PC-9 (cell line): ENCODE measurements at regions not wholly inside any gene's neighbourhood (a gene's known extent, or its start where the extent isn't known, plus 50 kb on each side); places are given as distances from the start of the nearest gene placed in this dataset.

Experiments used
- BruUV-seq: library from RNA; stranded (reverse); fragments of 400-500 nt; replicated peaks from 2 replicates; lab custom pipeline; 2021; lab: Mats Ljungman, UMichigan
- CTCF ChIA-PET: fragments of 300-600 bp; sonication (Branson Sonifier 250); formaldehyde crosslinking; loops from one replicate; lab custom pipeline; 2022; ENCODE audit warnings: antibody characterized with exemption; lab: Charles Lee
- POLR2A ChIA-PET: fragments of 300-600 bp; sonication (Branson Sonifier 250); formaldehyde crosslinking; loops from one replicate; lab custom pipeline; 2022; ENCODE audit warnings: antibody characterized with exemption; ENCODE audit not compliant: unreplicated experiment; lab: Charles Lee
- DNase-seq, 2 experiments: peaks; one replicate each; pipeline versions ENCODE4 v3.0.0 to v3.0.0-alpha.2; 2015 to 2022; ENCODE audit warnings: mixed read lengths in 1 of 2
- H2AFZ ChIP-seq: fragments of 200-600 bp; sonication (generic); 2 replicates; pipeline ENCODE4 v1.8.1; 2017; ENCODE audit warnings: antibody characterized with exemption
- H3F3A ChIP-seq: fragments of 200-600 bp; sonication (generic); 2 replicates; pipeline ENCODE4 v1.8.1; 2017; ENCODE audit warnings: antibody characterized with exemption, mild to moderate bottlenecking, low read depth; ENCODE audit not compliant: insufficient read depth
- H3K27ac ChIP-seq: fragments of 200-600 bp; sonication (generic); 2 replicates; pipeline ENCODE4 v1.6.1; 2016; ENCODE audit warnings: mixed run types
- H3K27me3 ChIP-seq: fragments of 200-600 bp; sonication (generic); 2 replicates; pipeline ENCODE4 v1.6.1; 2016; ENCODE audit warnings: low read depth, mixed run types; ENCODE audit not compliant: insufficient read depth
- H3K36me3 ChIP-seq: fragments of 200-600 bp; sonication (generic); 2 replicates; pipeline ENCODE4 v1.6.1; 2016; ENCODE audit warnings: low read depth, mixed run types
- H3K4me1 ChIP-seq: fragments of 200-600 bp; sonication (generic); replicated peaks from 2 replicates; pipeline ENCODE4 v1.6.1; 2016; ENCODE audit warnings: mixed run types; ENCODE audit not compliant: insufficient read depth
- H3K4me2 ChIP-seq: fragments of 200-600 bp; sonication (generic); 2 replicates; pipeline ENCODE4 v1.6.1; 2017; ENCODE audit warnings: mixed run types
- H3K4me3 ChIP-seq: fragments of 200-600 bp; sonication (generic); 2 replicates; pipeline ENCODE4 v1.6.1; 2016; ENCODE audit warnings: mixed run types
- H3K79me2 ChIP-seq: fragments of 200-600 bp; sonication (generic); 2 replicates; pipeline ENCODE4 v1.6.1; 2017; ENCODE audit warnings: low read depth, mixed run types
- H3K9me2 ChIP-seq: fragments of 200-600 bp; sonication (generic); 2 replicates; pipeline ENCODE4 v1.8.1; 2017; ENCODE audit warnings: mild to moderate bottlenecking; ENCODE audit not compliant: insufficient read depth
- H3K9me3 ChIP-seq: fragments of 200-600 bp; sonication (generic); 2 replicates; pipeline ENCODE4 v1.8.1; 2016; ENCODE audit warnings: low read depth; ENCODE audit not compliant: insufficient read depth
- H4K20me1 ChIP-seq: fragments of 200-600 bp; sonication (generic); 2 replicates; pipeline ENCODE4 v1.8.1; 2017; ENCODE audit not compliant: insufficient read depth
- CTCF ChIP-seq: fragments of 200-600 bp; sonication (generic); conservative IDR thresholded peaks from 2 replicates; pipeline ENCODE4 v1.6.1; 2017; ENCODE audit warnings: mixed run types, antibody characterized with exemption, mild to moderate bottlenecking, moderate library complexity
- EZH2 ChIP-seq: fragments of 200-600 bp; sonication (generic); IDR thresholded peaks from 2 replicates; pipeline ENCODE4 v1.8.0; 2017; ENCODE audit warnings: antibody characterized with exemption, low read depth
- intact Hi-C: fragments of 100-400 bp; cut with micrococcal nuclease; formaldehyde crosslinking; loops from one replicate; pipeline ENCODE4 v1.10.0; 2022; ENCODE audit not compliant: unreplicated experiment

DNA sequence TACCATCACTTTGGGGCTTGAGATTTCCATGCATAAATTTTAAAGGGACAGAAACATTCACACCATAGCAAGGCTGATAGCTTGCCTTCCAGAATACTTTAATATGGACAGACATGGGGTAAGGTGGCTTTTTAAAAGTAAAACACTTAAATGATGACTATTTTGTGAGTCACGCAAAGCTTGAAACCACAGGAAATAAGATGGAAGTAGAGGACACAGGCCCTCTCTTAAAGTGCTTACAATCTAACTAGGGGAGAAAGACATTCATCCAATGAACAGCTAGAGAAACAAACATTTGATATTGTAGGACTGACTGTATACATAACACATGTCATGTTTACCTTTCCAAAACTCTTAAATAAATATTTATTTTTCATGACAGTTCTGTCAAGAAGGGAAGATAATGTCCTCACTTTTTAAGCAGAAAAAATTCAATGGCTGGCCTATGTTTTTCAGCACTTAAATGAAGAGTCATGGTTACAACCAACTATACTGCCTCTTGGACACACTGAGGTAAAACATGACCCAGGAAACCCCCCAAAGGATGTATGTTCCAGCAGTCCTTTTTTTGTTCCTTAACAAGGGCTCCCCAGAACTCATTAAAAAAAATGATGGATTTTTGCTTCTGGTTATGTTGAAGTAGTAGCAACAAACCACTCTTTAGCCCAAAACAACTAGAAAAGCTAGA is 120.0 kb upstream of the RBMS1 start:
- BruUV-seq = no TSS peak
- ChIA-PET CTCF (no interaction called here), POLR2A (interaction anchor here (0.6 kb wide), 1 partner anchor 276 kb away, joined by 24 read pairs; no protein-coding TSS in a partner anchor)
- no peaks in the 10 kb centered on the region for H3K36me3 ChIP-seq
- H4K20me1 ChIP-seq = no peaks in the 10 kb centered on the region
- intact Hi-C loops = no loop called here
- H3K4me2 ChIP-seq = no peak overlapping the region
- H2AFZ ChIP-seq = no peak overlapping the region
- H3K9me2 ChIP-seq = no peaks in the 10 kb centered on the region
- H3K27ac ChIP-seq = no peak overlapping the region
- H3K9me3 ChIP-seq = no peaks in the 10 kb centered on the region
- H3K4me1 ChIP-seq = no peaks in the 10 kb centered on the region
- no peak for DNase-seq
- H3K27me3 ChIP-seq = no peaks in the 10 kb centered on the region
- H3F3A ChIP-seq = no peaks in the 10 kb centered on the region
- TF ChIP-seq EZH2 (no peak), CTCF (no peak)
- H3K4me3 ChIP-seq = no peak overlapping the region
- H3K79me2 ChIP-seq = no peaks in the 10 kb centered on the region

DNA sequence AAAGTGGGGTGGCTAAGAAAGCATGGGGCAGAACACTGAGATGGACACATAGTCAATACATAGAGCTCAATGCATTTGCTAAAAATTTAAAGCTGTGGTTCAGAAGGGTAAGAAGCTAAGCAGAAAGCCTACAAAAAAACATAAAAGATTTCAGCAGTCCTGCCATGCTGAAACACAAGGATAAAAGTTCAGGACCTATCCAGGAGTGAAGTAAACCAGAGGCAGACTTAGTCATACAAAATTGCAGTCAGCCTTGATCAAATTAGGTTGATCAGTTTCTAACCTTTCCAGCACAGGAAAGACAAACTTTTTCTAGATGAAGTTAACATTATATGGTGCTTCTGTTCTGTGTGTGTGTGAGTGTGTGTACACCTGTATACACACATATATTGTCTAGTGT is 120.8 kb upstream of the RBMS1 start:
- DNase-seq = no peak
- no peaks in the 10 kb centered on the region for H3K79me2 ChIP-seq
- POLR2A ChIA-PET = no interaction called here
- no peaks in the 10 kb centered on the region for H3K36me3 ChIP-seq
- no peaks in the 10 kb centered on the region for H3K9me3 ChIP-seq
- H3K4me3 ChIP-seq = no peak overlapping the region
- no peak overlapping the region for H3K4me2 ChIP-seq
- intact Hi-C loops = no loop called here
- TF ChIP-seq CTCF (no peak), EZH2 (no peak)
- no peaks in the 10 kb centered on the region for H3K27me3 ChIP-seq
- CTCF ChIA-PET = no interaction called here
- no peak overlapping the region for H3K27ac ChIP-seq
- no peaks in the 10 kb centered on the region for H3K9me2 ChIP-seq
- no TSS peak for BruUV-seq
- H3K4me1 ChIP-seq = no peaks in the 10 kb centered on the region
- no peaks in the 10 kb centered on the region for H3F3A ChIP-seq
- no peaks in the 10 kb centered on the region for H4K20me1 ChIP-seq
- no peak overlapping the region for H2AFZ ChIP-seq

DNA sequence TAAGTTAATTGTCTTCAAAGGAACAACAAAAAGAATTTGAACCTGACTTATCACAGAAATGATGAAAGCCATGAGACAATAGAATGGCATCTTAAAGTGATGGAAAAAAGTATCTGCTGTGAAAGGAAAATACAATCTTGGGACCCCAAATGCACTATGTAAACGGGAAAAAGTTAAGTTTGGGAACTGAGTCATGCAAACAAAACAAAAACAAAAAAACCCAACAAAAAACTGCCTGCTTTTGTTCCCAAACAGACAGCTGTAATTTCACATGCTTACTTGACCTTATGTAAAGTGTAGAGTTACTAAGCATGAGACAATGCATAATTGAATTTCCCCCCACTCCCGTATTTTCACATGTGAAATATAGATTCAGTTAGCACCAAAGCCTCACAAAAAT is 122.1 kb upstream of the RBMS1 start:
- no peak overlapping the region for H3K4me2 ChIP-seq
- ChIA-PET CTCF (no interaction called here), POLR2A (no interaction called here)
- no peaks in the 10 kb centered on the region for H3K79me2 ChIP-seq
- no peaks in the 10 kb centered on the region for H3K4me1 ChIP-seq
- intact Hi-C loops = no loop called here
- no peak overlapping the region for H3K27ac ChIP-seq
- H2AFZ ChIP-seq = no peak overlapping the region
- H3K9me3 ChIP-seq = no peaks in the 10 kb centered on the region
- H3K27me3 ChIP-seq = no peaks in the 10 kb centered on the region
- DNase-seq = no peak
- H3F3A ChIP-seq = no peaks in the 10 kb centered on the region
- no peaks in the 10 kb centered on the region for H3K36me3 ChIP-seq
- no peak overlapping the region for H3K4me3 ChIP-seq
- no TSS peak for BruUV-seq
- no peaks in the 10 kb centered on the region for H4K20me1 ChIP-seq
- no peak for TF ChIP-seq EZH2
- no peak for TF ChIP-seq CTCF
- H3K9me2 ChIP-seq = no peaks in the 10 kb centered on the region
